ENCODE measurements at regions not wholly inside any gene's neighbourhood (a gene's known extent, or its start where the extent isn't known, plus 50 kb on each side); places are given as distances from the start of the nearest gene placed in this dataset.
"Not testable (repeated sequence)": the region's sequence is repeated elsewhere in the genome, so short reads cannot be mapped to it uniquely, and the experiment has no call there.

- DNase-seq, result no peak
Observed at GRCh38 chr5:72760259-72760658, 56.2 kb upstream of the TNPO1 start.

- no peak for DNase-seq
Observed at GRCh38 chr5:72752909-72753308, 63.6 kb upstream of the TNPO1 start.

- DNase-seq, result no peak
Observed at GRCh38 chr5:72749362-72749997, 67.0 kb upstream of the TNPO1 start.

GRCh38 chr5:72747826-72748225, 68.6 kb upstream of the TNPO1 start:
- DNase-seq, result no peak

GRCh38 chr5:72746736-72747135, 69.7 kb upstream of the TNPO1 start:
- DNase-seq, result no peak

GRCh38 chr5:72744136-72744535, 72.3 kb upstream of the TNPO1 start:
- no peak for DNase-seq

GRCh38 chr5:72741805-72742204, 74.7 kb upstream of the TNPO1 start:
- no peak for DNase-seq

GRCh38 chr5:72733810-72734209, 82.7 kb upstream of the TNPO1 start:
- DNase-seq, result no peak

GRCh38 chr5:72723581-72723980, 92.9 kb upstream of the TNPO1 start:
- DNase-seq, result no peak

- DNase-seq, result no peak
Observed at GRCh38 chr5:72722792-72723452, 93.5 kb upstream of the TNPO1 start.

GRCh38 chr5:72721844-72722243, 94.6 kb upstream of the TNPO1 start:
- no peak for DNase-seq

- DNase-seq, result no peak
Observed at GRCh38 chr5:72720205-72720604, 96.3 kb upstream of the TNPO1 start.

GRCh38 chr5:72711351-72711750, 105.1 kb upstream of the TNPO1 start:
- DNase-seq, result no peak

- no peak for DNase-seq
Observed at GRCh38 chr5:72709341-72709740, 107.1 kb upstream of the TNPO1 start.

GRCh38 chr5:72705178-72705577, 111.3 kb upstream of the TNPO1 start:
- DNase-seq, result no peak

- DNase-seq, result no peak
Observed at GRCh38 chr5:72703876-72704275, 112.6 kb upstream of the TNPO1 start.

- DNase-seq, result no peak
Observed at GRCh38 chr5:72702881-72703434, 113.5 kb upstream of the TNPO1 start.

GRCh38 chr5:72702105-72702504, 114.4 kb upstream of the TNPO1 start:
- DNase-seq, result not testable (repeated sequence)

GRCh38 chr5:72698481-72698880, 118.0 kb upstream of the TNPO1 start:
- DNase-seq, result no peak

GRCh38 chr5:72697622-72698021, 118.8 kb upstream of the TNPO1 start:
- DNase-seq, result no peak

- DNase-seq, result no peak
Observed at GRCh38 chr5:72695659-72696058, 120.8 kb upstream of the TNPO1 start.

GRCh38 chr5:72694856-72695255, 121.6 kb upstream of the TNPO1 start:
- no peak for DNase-seq

- no peak for DNase-seq
Observed at GRCh38 chr5:72693546-72694205, 122.8 kb upstream of the TNPO1 start.

Data from NCI-H2227 treated with DMSO at 0.1 percent for 48 hours (cell line).